HUES6 (cell line): ENCODE measurements at regions not wholly inside any gene's neighbourhood (a gene's known extent, or its start where the extent isn't known, plus 50 kb on each side); places are given as distances from the start of the nearest gene placed in this dataset.

Source experiments
- H3K27ac ChIP-seq: 2 replicates; pipeline ENCODE4 v1.7.0; 2013; ENCODE audit warnings: low read depth, mild to moderate bottlenecking, low read length, inconsistent platforms
- H3K27me3 ChIP-seq: 2 replicates; pipeline ENCODE4 v1.6.1; 2013; ENCODE audit warnings: low read length; ENCODE audit not compliant: control insufficient read depth, insufficient read depth
- H3K36me3 ChIP-seq: 2 replicates; pipeline ENCODE4 v1.6.1; 2013; ENCODE audit warnings: low read length; ENCODE audit not compliant: control insufficient read depth, insufficient read depth
- H3K4me1 ChIP-seq: 2 replicates; pipeline ENCODE4 v1.6.1; 2013; ENCODE audit warnings: low read length; ENCODE audit not compliant: control insufficient read depth, insufficient read depth
- H3K4me3 ChIP-seq: 2 replicates; pipeline ENCODE4 v1.5.1; 2013; ENCODE audit warnings: low read depth, low read length
- H3K9ac ChIP-seq: one replicate; pipeline ENCODE4 v1.6.1; 2013; ENCODE audit warnings: mild to moderate bottlenecking, low read length
- H3K9me3 ChIP-seq: 2 replicates; pipeline ENCODE4 v1.6.1; 2013; ENCODE audit warnings: low read depth, low read length; ENCODE audit not compliant: control insufficient read depth, insufficient read depth

GRCh38 chr5:39898731-39899130 is 474.0 kb upstream of the DAB2 start:
- H3K27me3 ChIP-seq: no peaks in the 10 kb centered on the region
- H3K9me3 ChIP-seq: no peaks in the 10 kb centered on the region
- no peaks in the 10 kb centered on the region for H3K36me3 ChIP-seq
- no peak overlapping the region for H3K9ac ChIP-seq
- H3K4me3 ChIP-seq: no peak overlapping the region
- no peaks in the 10 kb centered on the region for H3K4me1 ChIP-seq
- no peak overlapping the region for H3K27ac ChIP-seq

DNA sequence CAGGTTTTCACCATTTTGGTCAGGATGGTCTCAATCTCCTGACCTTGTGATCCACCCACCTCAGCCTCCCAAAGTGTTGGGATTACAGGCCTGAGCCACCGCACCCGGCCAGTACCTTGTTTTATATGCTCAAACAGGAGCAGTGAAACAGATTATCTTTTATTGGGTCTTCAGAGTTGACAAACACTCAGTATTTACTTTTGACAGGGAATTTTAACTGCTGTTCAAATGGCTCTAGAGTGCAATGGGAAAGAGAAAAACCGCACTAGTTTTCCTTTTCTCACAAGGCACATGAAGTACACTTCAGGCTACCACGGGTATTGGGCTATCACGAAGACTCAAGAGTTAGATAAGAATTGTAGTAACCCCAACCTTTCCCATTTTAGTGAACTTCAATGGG is 471.9 kb upstream of the DAB2 start:
- H3K36me3 ChIP-seq: no peaks in the 10 kb centered on the region
- no peaks in the 10 kb centered on the region for H3K27me3 ChIP-seq
- H3K9me3 ChIP-seq: no peaks in the 10 kb centered on the region

GRCh38 chr5:39896104-39896503 is 471.3 kb upstream of the DAB2 start:
- no peaks in the 10 kb centered on the region for H3K36me3 ChIP-seq
- H3K4me1 ChIP-seq: no peaks in the 10 kb centered on the region
- H3K9ac ChIP-seq: no peak overlapping the region
- no peak overlapping the region for H3K4me3 ChIP-seq
- H3K27me3 ChIP-seq: no peaks in the 10 kb centered on the region
- no peak overlapping the region for H3K27ac ChIP-seq
- H3K9me3 ChIP-seq: no peaks in the 10 kb centered on the region

More for the DNA sequence above, 471.9 kb upstream of the DAB2 start:
- H3K27ac ChIP-seq: no peak overlapping the region
- no peaks in the 10 kb centered on the region for H3K4me1 ChIP-seq
- no peak overlapping the region for H3K4me3 ChIP-seq
- no peak overlapping the region for H3K9ac ChIP-seq

GRCh38 chr5:39892708-39893107 is 467.9 kb upstream of the DAB2 start:
- no peaks in the 10 kb centered on the region for H3K27me3 ChIP-seq
- no peaks in the 10 kb centered on the region for H3K4me1 ChIP-seq
- H3K9ac ChIP-seq: no peak overlapping the region
- H3K9me3 ChIP-seq: no peaks in the 10 kb centered on the region
- no peak overlapping the region for H3K4me3 ChIP-seq
- H3K27ac ChIP-seq: no peak overlapping the region
- H3K36me3 ChIP-seq: no peaks in the 10 kb centered on the region

- Histone ChIP-seq H3K27me3 (no peaks in the 10 kb centered on the region), H3K4me1 (no peaks in the 10 kb centered on the region), H3K9me3 (no peaks in the 10 kb centered on the region), H3K9ac (no peak overlapping the region), H3K27ac (no peak overlapping the region), H3K36me3 (no peaks in the 10 kb centered on the region), H3K4me3 (no peak overlapping the region)
Observed at GRCh38 chr5:39891376-39891775, 466.6 kb upstream of the DAB2 start.

DNA sequence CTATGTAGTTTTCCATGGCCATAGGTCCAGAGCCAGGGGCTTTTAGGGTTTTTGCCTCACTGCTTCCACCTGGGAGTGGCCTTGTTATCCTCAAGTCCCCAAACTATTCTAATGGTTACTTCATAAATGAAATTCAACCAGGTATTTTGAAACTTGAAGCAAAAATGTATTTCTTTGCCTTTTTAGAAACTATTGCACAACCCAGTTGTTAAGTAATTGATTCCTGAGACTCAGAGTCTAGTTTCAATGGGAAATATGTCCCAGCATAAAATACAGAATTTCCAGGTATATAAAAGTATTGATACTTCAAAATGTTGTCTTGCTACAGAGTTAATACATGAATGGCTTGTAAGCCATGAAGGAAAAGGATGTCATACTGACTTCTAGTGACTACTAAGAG is 456.2 kb upstream of the DAB2 start:
- H3K4me1 ChIP-seq: no peaks in the 10 kb centered on the region
- H3K4me3 ChIP-seq: no peak overlapping the region
- no peak overlapping the region for H3K9ac ChIP-seq
- no peak overlapping the region for H3K27ac ChIP-seq
- H3K36me3 ChIP-seq: no peaks in the 10 kb centered on the region
- H3K27me3 ChIP-seq: no peaks in the 10 kb centered on the region
- H3K9me3 ChIP-seq: no peaks in the 10 kb centered on the region

- Histone ChIP-seq H3K9me3 (no peaks in the 10 kb centered on the region), H3K36me3 (no peaks in the 10 kb centered on the region), H3K27ac (no peak overlapping the region), H3K27me3 (no peaks in the 10 kb centered on the region), H3K4me3 (no peak overlapping the region), H3K9ac (no peak overlapping the region), H3K4me1 (no peaks in the 10 kb centered on the region)
Observed at GRCh38 chr5:39877479-39877878, 452.7 kb upstream of the DAB2 start.

DNA sequence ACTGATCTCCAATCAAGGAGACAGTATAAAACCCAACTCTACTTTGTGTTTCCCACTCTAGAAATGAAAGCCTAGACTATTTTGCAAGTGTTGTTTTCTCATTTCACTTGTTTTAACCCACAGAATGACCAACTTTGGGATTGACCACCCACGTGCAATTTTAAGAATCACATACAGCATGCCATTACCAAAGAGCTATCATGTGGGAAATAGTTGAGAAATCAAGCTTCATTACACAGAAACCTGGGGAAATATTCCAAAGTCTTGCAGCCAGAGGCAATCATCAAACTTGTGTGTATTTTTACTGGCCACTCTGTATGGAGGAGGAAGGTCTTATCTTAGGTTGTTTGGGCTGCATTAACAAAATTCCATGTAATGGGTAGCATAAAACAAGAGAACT is 451.4 kb upstream of the DAB2 start:
- Histone ChIP-seq H3K4me1 (no peaks in the 10 kb centered on the region), H3K36me3 (no peaks in the 10 kb centered on the region), H3K27me3 (no peaks in the 10 kb centered on the region), H3K4me3 (no peak overlapping the region), H3K27ac (no peak overlapping the region), H3K9me3 (no peaks in the 10 kb centered on the region), H3K9ac (no peak overlapping the region)

DNA sequence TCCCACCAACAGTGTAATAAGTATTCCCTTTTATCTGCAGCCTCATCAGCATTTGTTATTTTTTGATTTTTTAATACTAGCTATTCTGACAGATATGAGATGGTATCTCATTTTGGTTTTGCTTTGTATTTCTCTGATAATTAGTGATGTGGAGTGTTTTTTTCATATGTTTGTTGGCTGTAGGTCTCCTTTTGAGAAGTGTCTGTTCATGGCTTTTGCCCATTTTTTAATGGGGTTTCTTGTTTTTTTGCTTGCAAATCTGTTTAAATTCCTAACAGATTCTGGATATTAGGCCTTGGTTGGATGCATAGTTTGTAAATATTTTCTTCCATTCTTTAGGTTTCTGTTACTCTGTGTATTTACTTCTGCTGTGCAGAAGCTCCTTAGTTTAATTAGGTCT is 445.4 kb upstream of the DAB2 start:
- Histone ChIP-seq H3K4me3 (no peak overlapping the region), H3K9me3 (peaks cover 2% of the 10 kb centered on the region; the same call in 1 of the 2 replicates), H3K27me3 (no peaks in the 10 kb centered on the region), H3K27ac (no peak overlapping the region), H3K9ac (no peak overlapping the region), H3K4me1 (no peaks in the 10 kb centered on the region), H3K36me3 (no peaks in the 10 kb centered on the region)

DNA sequence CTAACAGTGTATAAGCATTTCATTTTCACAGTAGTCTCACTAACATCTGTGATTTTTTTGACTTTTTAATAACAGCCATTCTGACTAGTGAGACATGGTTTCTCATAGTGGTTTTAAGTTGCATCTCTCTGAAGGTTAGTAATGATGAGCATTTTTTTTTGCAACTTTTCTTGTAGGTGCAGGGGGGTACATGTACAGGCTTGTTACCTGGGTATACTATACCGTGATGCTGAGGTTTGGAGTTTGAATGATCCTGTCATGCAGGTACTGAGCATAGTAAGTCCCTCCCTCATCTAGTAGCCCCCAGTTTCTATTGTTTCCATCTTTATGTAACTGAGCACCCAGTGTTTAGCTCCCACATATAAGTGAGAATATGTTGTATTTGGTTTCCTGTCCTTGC is 444.6 kb upstream of the DAB2 start:
- Histone ChIP-seq H3K27me3 (no peaks in the 10 kb centered on the region), H3K9ac (no peak overlapping the region), H3K4me1 (no peaks in the 10 kb centered on the region), H3K9me3 (peaks cover 2% of the 10 kb centered on the region; the same call in 1 of the 2 replicates), H3K4me3 (no peak overlapping the region), H3K27ac (no peak overlapping the region), H3K36me3 (no peaks in the 10 kb centered on the region)

- Histone ChIP-seq H3K27me3 (no peaks in the 10 kb centered on the region), H3K4me1 (no peaks in the 10 kb centered on the region), H3K27ac (no peak overlapping the region), H3K9ac (no peak overlapping the region), H3K4me3 (no peak overlapping the region), H3K36me3 (no peaks in the 10 kb centered on the region), H3K9me3 (peaks cover 2% of the 10 kb centered on the region; the same call in 1 of the 2 replicates)
Observed at GRCh38 chr5:39867923-39868322, 443.1 kb upstream of the DAB2 start.

DNA sequence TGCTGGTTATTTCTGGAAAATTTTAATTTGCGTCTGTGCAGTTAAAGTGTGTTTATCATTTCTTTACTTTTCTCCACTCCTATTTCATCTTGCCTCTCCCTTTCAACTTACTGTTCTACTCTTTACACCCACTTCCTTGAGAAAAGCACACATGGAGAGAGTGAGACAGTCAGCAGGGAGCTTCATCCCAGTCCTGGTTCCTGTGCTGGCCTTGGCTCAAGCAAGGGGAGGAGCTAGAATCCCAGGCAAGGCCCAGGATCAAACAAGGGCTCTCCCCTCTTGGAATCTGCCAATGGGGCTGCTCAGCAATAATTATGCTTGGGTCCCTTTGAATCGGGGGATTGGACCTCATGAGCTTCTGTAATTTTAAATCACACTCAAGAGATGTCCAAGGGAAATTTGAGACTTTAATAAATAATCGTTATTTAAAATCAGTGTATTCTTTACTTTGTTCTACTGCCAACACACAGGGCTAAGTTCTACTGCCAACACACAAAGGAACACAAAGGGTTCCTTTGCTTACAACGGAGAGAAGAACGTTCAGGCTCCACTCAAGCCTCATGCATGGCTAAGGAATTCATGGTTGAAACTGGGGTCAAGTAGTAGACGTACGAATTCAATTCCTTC is 439.3 kb upstream of the DAB2 start:
- H3K27me3 ChIP-seq: no peaks in the 10 kb centered on the region
- no peak overlapping the region for H3K9ac ChIP-seq
- no peak overlapping the region for H3K27ac ChIP-seq
- H3K9me3 ChIP-seq: no peaks in the 10 kb centered on the region
- H3K4me1 ChIP-seq: no peaks in the 10 kb centered on the region
- H3K4me3 ChIP-seq: no peak overlapping the region
- no peaks in the 10 kb centered on the region for H3K36me3 ChIP-seq
